CD4-positive, CD25-positive, alpha-beta regulatory T cell (primary cell): ENCODE measurements at regions not wholly inside any gene's neighbourhood (a gene's known extent, or its start where the extent isn't known, plus 50 kb on each side); places are given as distances from the start of the nearest gene placed in this dataset.

Experiments
- ATAC-seq, 2 donors: fragments of 150-1000 bp; cut with Tn5 transposase; one replicate each; pipeline ENCODE4 v1.10.0; 2021; ENCODE audit warnings: low read depth in 2 of 2, moderate number of reproducible peaks in 2 of 2, moderate library complexity in 1 of 2
- DNase-seq, 3 donors: peaks; one replicate each; pipeline versions ENCODE4 v3.0.0 to v3.0.0-alpha.2; 2012 to 2022; ENCODE audit warnings: mixed read lengths in 1 of 3
- H3K27ac ChIP-seq: one replicate; pipeline ENCODE4 v1.7.0; 2013; ENCODE audit warnings: mild to moderate bottlenecking, low read length; ENCODE audit not compliant: insufficient read depth, poor library complexity, severe bottlenecking
- H3K27me3 ChIP-seq: one replicate; pipeline ENCODE4 v1.7.0; 2013; ENCODE audit warnings: low read length; ENCODE audit not compliant: control insufficient read depth, insufficient read depth
- H3K36me3 ChIP-seq: one replicate; pipeline ENCODE4 v1.7.0; 2013; ENCODE audit warnings: mild to moderate bottlenecking, low read length, moderate library complexity; ENCODE audit not compliant: control insufficient read depth, insufficient read depth
- H3K4me1 ChIP-seq: 2 replicates; pipeline ENCODE4 v1.7.0; 2013; ENCODE audit warnings: mild to moderate bottlenecking, low read length; ENCODE audit not compliant: insufficient read depth, control insufficient read depth, poor library complexity, severe bottlenecking
- H3K4me3 ChIP-seq: one replicate; pipeline ENCODE4 v1.7.0; 2013; ENCODE audit warnings: low read depth, mild to moderate bottlenecking, low read length, moderate library complexity
- H3K9me3 ChIP-seq, 2 experiments: 1 replicate in 1 of 2; 2 replicates in 1 of 2; pipeline ENCODE4 v1.7.0; 2013; ENCODE audit warnings: low read length in 2 of 2, mild to moderate bottlenecking in 1 of 2, moderate library complexity in 1 of 2; ENCODE audit not compliant: control insufficient read depth in 2 of 2
- H3K27ac Mint-ChIP-seq, 3 donors: one replicate each; pipeline ENCODE4 v1.8.0; 2020 to 2022; ENCODE audit warnings: mild to moderate bottlenecking in 3 of 3, mixed read lengths in 3 of 3, moderate library complexity in 2 of 3
- H3K27me3 Mint-ChIP-seq: one replicate; pipeline ENCODE4 v1.8.0; 2022; ENCODE audit warnings: mild to moderate bottlenecking, mixed read lengths
- H3K36me3 Mint-ChIP-seq: one replicate; pipeline ENCODE4 v1.8.0; 2020; ENCODE audit warnings: mixed read lengths
- H3K4me1 Mint-ChIP-seq, 4 donors: one replicate each; pipeline ENCODE4 v1.8.0; 2020 to 2022; ENCODE audit warnings: mixed read lengths in 4 of 4, mild to moderate bottlenecking in 1 of 4
- H3K4me3 Mint-ChIP-seq, 4 donors: one replicate each; pipeline ENCODE4 v1.8.0; 2020 to 2022; ENCODE audit warnings: mild to moderate bottlenecking in 4 of 4, mixed read lengths in 4 of 4, moderate library complexity in 3 of 4
- H3K9me3 Mint-ChIP-seq, 7 donors: one replicate each; pipeline ENCODE4 v1.8.0; 2020 to 2022; ENCODE audit warnings: mixed read lengths in 7 of 7, mild to moderate bottlenecking in 3 of 7, moderate library complexity in 2 of 7

DNA sequence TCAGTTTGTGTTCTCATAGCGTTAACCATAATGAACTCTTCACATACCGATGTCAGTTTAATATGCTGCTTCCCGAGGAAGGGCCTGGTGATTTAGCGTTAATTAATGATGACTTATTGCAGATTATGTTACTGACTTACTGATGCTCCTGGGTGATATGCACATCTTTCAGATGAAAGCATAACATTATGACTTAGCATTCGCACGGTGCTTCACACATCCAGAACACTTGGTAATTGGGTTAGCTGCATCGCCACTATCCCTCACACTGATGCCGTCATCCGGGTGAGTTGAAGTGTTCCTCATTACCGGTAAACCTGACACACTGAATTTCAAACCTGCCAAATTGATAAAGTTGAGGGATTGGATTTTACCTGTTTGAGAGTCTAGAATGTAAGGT lies 239.0 kb upstream of the PODXL start:
- no peak overlapping the region for H3K27ac ChIP-seq
- Mint-ChIP-seq H3K9me3 (no peaks in the 10 kb centered on the region), H3K4me1 (no peaks in the 10 kb centered on the region), H3K36me3 (no peaks in the 10 kb centered on the region), H3K27me3 (no peaks in the 10 kb centered on the region), H3K27ac (no peak overlapping the region), H3K4me3 (no peak overlapping the region)
- H3K4me3 ChIP-seq: no peak overlapping the region
- H3K4me1 ChIP-seq: no peaks in the 10 kb centered on the region
- ATAC-seq: no peak
- no peak for DNase-seq
- no peaks in the 10 kb centered on the region for H3K36me3 ChIP-seq
- no peaks in the 10 kb centered on the region for H3K9me3 ChIP-seq
- no peaks in the 10 kb centered on the region for H3K27me3 ChIP-seq

DNA sequence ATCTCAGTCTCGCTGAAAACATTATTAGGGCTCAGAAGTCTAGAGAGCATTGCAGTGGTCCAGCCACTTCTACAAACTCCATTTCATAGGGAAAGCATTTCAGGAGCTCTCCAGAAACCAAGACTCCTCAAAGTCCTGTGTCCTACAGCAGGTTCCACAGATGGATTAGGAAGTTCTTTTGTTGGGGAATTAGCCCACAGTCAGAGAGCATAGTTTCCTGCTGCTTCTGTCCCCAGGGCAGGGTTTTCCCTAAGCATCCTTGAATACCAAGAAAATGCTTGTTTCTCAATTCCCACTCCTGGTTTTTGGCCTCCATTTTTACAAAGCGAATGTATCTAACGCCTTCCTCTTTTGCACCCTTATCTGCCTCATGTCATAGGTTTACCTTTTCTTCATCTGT lies 235.9 kb upstream of the PODXL start:
- Histone ChIP-seq H3K27me3 (no peaks in the 10 kb centered on the region), H3K36me3 (no peaks in the 10 kb centered on the region), H3K4me1 (no peaks in the 10 kb centered on the region), H3K27ac (no peak overlapping the region), H3K9me3 (no peaks in the 10 kb centered on the region), H3K4me3 (no peak overlapping the region)
- Mint-ChIP-seq H3K9me3 (no peaks in the 10 kb centered on the region), H3K4me3 (no peak overlapping the region), H3K36me3 (no peaks in the 10 kb centered on the region), H3K4me1 (no peaks in the 10 kb centered on the region), H3K27me3 (no peaks in the 10 kb centered on the region), H3K27ac (no peak overlapping the region)
- DNase-seq (no peak), ATAC-seq (no peak)

DNA sequence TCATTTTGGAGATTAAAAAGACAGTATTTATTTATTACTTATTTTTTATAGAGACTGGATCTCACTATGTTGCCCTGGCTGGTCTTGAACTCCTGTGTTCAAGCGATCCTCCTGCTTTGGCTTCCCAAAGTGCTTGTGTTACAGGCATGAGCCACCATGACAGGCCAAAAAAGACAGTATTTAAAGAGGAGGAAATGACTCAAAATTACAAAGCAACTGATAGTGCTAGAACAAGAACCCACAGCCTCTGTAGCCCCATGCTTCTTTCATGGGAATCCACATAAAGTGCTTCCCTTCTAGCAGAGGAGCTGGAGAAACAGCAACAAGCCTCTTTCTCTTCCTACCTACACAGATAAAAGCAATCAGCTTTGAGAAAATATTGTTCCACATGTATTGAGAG lies 230.7 kb upstream of the PODXL start:
- H3K4me1 ChIP-seq: no peaks in the 10 kb centered on the region
- H3K4me1 Mint-ChIP-seq: no peaks in the 10 kb centered on the region
- H3K36me3 ChIP-seq: no peaks in the 10 kb centered on the region
- no peak overlapping the region for H3K4me3 ChIP-seq
- H3K27ac ChIP-seq: no peak overlapping the region
- no peak for ATAC-seq
- H3K4me3 Mint-ChIP-seq: no peak overlapping the region
- peaks cover 0 to 3% (median 0%) of the 10 kb centered on the region in 7 donors for H3K9me3 Mint-ChIP-seq
- no peaks in the 10 kb centered on the region for H3K36me3 Mint-ChIP-seq
- no peak overlapping the region for H3K27ac Mint-ChIP-seq
- H3K27me3 ChIP-seq: no peaks in the 10 kb centered on the region
- peaks cover 4% of the 10 kb centered on the region for H3K27me3 Mint-ChIP-seq
- H3K9me3 ChIP-seq: no peaks in the 10 kb centered on the region
- DNase-seq: no peak

GRCh38 chr7:131786204-131786603 lies 229.8 kb upstream of the PODXL start:
- Histone ChIP-seq H3K27ac (no peak overlapping the region), H3K4me3 (no peak overlapping the region), H3K4me1 (no peaks in the 10 kb centered on the region), H3K27me3 (no peaks in the 10 kb centered on the region), H3K36me3 (no peaks in the 10 kb centered on the region), H3K9me3 (no peaks in the 10 kb centered on the region)
- no peaks in the 10 kb centered on the region for H3K36me3 Mint-ChIP-seq
- peaks cover 4% of the 10 kb centered on the region for H3K27me3 Mint-ChIP-seq
- peaks cover 0 to 3% (median 0%) of the 10 kb centered on the region in 7 donors for H3K9me3 Mint-ChIP-seq
- H3K27ac Mint-ChIP-seq: no peak overlapping the region
- DNase-seq (no peak), ATAC-seq (no peak)
- H3K4me3 Mint-ChIP-seq: no peak overlapping the region
- H3K4me1 Mint-ChIP-seq: no peaks in the 10 kb centered on the region

DNA sequence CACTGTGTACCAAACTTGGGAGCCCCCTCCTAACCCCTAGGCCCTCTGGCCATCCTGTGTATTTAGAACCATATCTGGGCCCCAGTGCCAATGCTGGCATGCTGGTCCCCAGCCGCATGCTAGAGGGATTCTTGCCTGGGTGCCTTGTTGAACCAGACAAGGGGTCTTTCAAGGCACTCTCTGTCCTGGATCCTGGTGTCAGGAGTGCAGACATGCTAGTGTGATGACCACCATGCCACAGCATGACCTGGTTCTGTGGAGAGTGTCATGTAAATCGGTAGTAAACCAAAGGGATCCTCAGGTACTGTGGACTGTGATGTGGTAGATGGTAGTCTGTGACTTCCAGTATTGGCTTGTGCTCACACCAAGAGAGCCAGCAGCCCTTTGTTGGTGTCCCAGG lies 222.2 kb upstream of the PODXL start:
- Mint-ChIP-seq H3K27ac (no peak overlapping the region), H3K27me3 (no peaks in the 10 kb centered on the region), H3K4me1 (no peaks in the 10 kb centered on the region), H3K4me3 (no peak overlapping the region), H3K36me3 (no peaks in the 10 kb centered on the region), H3K9me3 (peaks cover 0 to 3% (median 0%) of the 10 kb centered on the region in 7 donors)
- ATAC-seq (no peak), DNase-seq (no peak)
- Histone ChIP-seq H3K9me3 (no peaks in the 10 kb centered on the region), H3K27ac (no peak overlapping the region), H3K36me3 (no peaks in the 10 kb centered on the region), H3K4me3 (no peak overlapping the region), H3K4me1 (no peaks in the 10 kb centered on the region), H3K27me3 (no peaks in the 10 kb centered on the region)

DNA sequence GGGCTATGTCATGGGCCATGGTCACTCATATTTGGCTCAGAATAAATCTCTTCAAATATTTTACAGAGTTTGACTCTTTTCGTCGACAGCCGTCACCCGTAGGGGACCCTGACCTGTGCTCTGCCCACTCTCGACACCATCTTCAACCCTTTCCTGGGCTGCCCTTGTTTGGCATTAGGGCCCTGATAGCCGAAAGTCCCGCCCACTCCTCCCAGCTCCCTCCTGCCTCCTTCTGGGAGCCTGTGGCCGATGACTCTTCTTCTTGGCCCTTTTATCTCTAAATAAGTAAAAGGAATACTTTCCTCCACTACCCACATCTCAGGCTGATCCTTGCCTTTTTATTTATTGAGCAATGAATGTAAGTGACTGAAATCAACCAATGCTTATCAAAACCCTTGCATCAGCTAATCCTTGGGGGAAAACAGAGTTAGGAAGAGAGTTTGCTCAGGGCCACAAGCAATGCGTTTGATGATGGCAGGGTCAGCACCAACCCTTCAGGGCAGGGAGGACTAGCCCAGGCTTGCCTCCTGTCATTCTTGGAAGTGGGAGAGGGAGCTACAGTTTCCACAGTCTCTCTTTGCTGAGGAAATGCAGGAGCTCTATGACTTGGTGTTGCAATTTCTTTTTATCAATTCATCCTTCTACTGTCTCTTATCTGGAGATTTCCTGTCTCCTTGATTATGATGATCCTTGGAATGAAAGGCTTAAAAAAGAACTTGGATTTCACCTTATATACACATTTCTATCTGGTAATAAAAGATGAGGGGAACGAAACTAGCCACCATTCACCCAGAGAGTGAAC lies 218.2 kb upstream of the PODXL start:
- ATAC-seq (no peak), DNase-seq (no peak)
- Mint-ChIP-seq H3K36me3 (no peaks in the 10 kb centered on the region), H3K4me1 (no peaks in the 10 kb centered on the region), H3K27ac (no peak overlapping the region), H3K27me3 (no peaks in the 10 kb centered on the region), H3K9me3 (peaks cover 0 to 4% (median 0%) of the 10 kb centered on the region in 7 donors), H3K4me3 (no peak overlapping the region)
- no peak overlapping the region for H3K4me3 ChIP-seq
- H3K4me1 ChIP-seq: no peaks in the 10 kb centered on the region
- H3K36me3 ChIP-seq: no peaks in the 10 kb centered on the region
- H3K27ac ChIP-seq: no peak overlapping the region
- no peaks in the 10 kb centered on the region for H3K9me3 ChIP-seq
- no peaks in the 10 kb centered on the region for H3K27me3 ChIP-seq

- H3K4me3 ChIP-seq: no peak overlapping the region
- H3K4me1 ChIP-seq: no peaks in the 10 kb centered on the region
- no peak overlapping the region for H3K4me3 Mint-ChIP-seq
- peaks cover 0 to 4% (median 0%) of the 10 kb centered on the region in 7 donors for H3K9me3 Mint-ChIP-seq
- no peaks in the 10 kb centered on the region for H3K36me3 Mint-ChIP-seq
- no peaks in the 10 kb centered on the region for H3K27me3 Mint-ChIP-seq
- H3K9me3 ChIP-seq: no peaks in the 10 kb centered on the region
- no peak overlapping the region for H3K27ac ChIP-seq
- no peak for ATAC-seq
- H3K27ac Mint-ChIP-seq: no peak overlapping the region
- no peak for DNase-seq
- H3K36me3 ChIP-seq: no peaks in the 10 kb centered on the region
- no peaks in the 10 kb centered on the region for H3K27me3 ChIP-seq
- no peaks in the 10 kb centered on the region for H3K4me1 Mint-ChIP-seq
These were observed 217.0 kb upstream of the PODXL start for GRCh38 chr7:131773413-131773812.

DNA sequence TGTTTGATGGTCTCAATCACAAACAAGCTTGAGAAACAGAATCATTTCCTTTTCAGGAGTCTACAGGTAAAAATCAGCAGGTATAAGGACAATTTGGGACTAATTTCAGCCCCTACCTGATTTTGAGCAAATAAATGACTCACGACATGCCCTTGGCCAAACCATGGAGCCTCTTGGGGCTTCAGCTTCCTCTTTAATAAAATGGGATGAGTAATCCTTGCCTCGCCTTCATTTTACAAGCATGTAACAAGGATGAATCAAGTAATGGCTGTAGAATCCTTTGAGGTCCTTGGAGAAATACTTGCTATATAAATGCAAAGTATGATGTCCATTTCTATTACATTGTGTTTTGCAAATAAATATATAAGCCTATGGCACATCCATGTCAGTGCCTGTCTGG lies 212.8 kb upstream of the PODXL start:
- H3K4me1 Mint-ChIP-seq: no peaks in the 10 kb centered on the region
- no peaks in the 10 kb centered on the region for H3K36me3 Mint-ChIP-seq
- ATAC-seq (no peak), DNase-seq (no peak)
- H3K9me3 Mint-ChIP-seq: peaks cover 0 to 4% (median 0%) of the 10 kb centered on the region in 7 donors
- H3K27ac Mint-ChIP-seq: no peak overlapping the region
- Histone ChIP-seq H3K27me3 (no peaks in the 10 kb centered on the region), H3K36me3 (no peaks in the 10 kb centered on the region), H3K4me1 (no peaks in the 10 kb centered on the region), H3K9me3 (no peaks in the 10 kb centered on the region), H3K4me3 (no peak overlapping the region), H3K27ac (no peak overlapping the region)
- H3K4me3 Mint-ChIP-seq: no peak overlapping the region
- no peaks in the 10 kb centered on the region for H3K27me3 Mint-ChIP-seq
